PFSK-1 (cell line): ENCODE measurements at regions not wholly inside any gene's neighbourhood (a gene's known extent, or its start where the extent isn't known, plus 50 kb on each side); places are given as distances from the start of the nearest gene placed in this dataset.

Source experiments
- FOXP2 ChIP-seq: optimal IDR thresholded peaks from 2 replicates; pipeline ENCODE3; 2011; ENCODE audit warnings: borderline replicate concordance, control low read depth, inconsistent platforms; ENCODE audit not compliant: insufficient read depth; ENCODE audit errors: extremely low read length, extremely low read depth
- POLR2AphosphoS5 ChIP-seq: IDR thresholded peaks from 2 replicates; pipeline ENCODE4 v1.6.1; 2012; ENCODE audit warnings: low read depth, mild to moderate bottlenecking, control low read depth, low read length, moderate library complexity
- SIN3A ChIP-seq: IDR thresholded peaks from 2 replicates; pipeline ENCODE4 v1.6.1; 2012; ENCODE audit warnings: mild to moderate bottlenecking, low read length, moderate library complexity, borderline replicate concordance; ENCODE audit not compliant: insufficient read depth
- TAF1 ChIP-seq: IDR thresholded peaks from 2 replicates; pipeline ENCODE4 v1.6.1; 2012; ENCODE audit warnings: low read length, control low read depth, borderline replicate concordance; ENCODE audit not compliant: insufficient read depth
- TF ChIP-seq, protein P1 (sequence below), 2 experiments: IDR thresholded peaks; 2 replicates each; pipeline versions ENCODE4 v1.6.1 to v1.8.0; 2011 to 2012; ENCODE audit warnings: low read depth in 2 of 2, low read length in 2 of 2, control low read depth in 1 of 2, inconsistent platforms in 1 of 2, mild to moderate bottlenecking in 1 of 2, moderate library complexity in 1 of 2; ENCODE audit not compliant: insufficient read depth in 1 of 2

- TF ChIP-seq TAF1 (no peak), FOXP2 (no peak), POLR2AphosphoS5 (no peak), SIN3A (no peak)
- TF ChIP-seq, protein P1, sequence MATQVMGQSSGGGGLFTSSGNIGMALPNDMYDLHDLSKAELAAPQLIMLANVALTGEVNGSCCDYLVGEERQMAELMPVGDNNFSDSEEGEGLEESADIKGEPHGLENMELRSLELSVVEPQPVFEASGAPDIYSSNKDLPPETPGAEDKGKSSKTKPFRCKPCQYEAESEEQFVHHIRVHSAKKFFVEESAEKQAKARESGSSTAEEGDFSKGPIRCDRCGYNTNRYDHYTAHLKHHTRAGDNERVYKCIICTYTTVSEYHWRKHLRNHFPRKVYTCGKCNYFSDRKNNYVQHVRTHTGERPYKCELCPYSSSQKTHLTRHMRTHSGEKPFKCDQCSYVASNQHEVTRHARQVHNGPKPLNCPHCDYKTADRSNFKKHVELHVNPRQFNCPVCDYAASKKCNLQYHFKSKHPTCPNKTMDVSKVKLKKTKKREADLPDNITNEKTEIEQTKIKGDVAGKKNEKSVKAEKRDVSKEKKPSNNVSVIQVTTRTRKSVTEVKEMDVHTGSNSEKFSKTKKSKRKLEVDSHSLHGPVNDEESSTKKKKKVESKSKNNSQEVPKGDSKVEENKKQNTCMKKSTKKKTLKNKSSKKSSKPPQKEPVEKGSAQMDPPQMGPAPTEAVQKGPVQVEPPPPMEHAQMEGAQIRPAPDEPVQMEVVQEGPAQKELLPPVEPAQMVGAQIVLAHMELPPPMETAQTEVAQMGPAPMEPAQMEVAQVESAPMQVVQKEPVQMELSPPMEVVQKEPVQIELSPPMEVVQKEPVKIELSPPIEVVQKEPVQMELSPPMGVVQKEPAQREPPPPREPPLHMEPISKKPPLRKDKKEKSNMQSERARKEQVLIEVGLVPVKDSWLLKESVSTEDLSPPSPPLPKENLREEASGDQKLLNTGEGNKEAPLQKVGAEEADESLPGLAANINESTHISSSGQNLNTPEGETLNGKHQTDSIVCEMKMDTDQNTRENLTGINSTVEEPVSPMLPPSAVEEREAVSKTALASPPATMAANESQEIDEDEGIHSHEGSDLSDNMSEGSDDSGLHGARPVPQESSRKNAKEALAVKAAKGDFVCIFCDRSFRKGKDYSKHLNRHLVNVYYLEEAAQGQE (IDR thresholded peaks at IDR 0.05; ENCODE audit: insufficient read depth in 1 of 2, low read depth in 2 of 2, low read length in 2 of 2) = no peak
Measured at GRCh38 chr5:163718272-163718671, 212.9 kb downstream of the MAT2B start.

- TF ChIP-seq TAF1 = no peak
- no peak for TF ChIP-seq SIN3A
- TF ChIP-seq, protein P1 (IDR thresholded peaks at IDR 0.05; ENCODE audit: insufficient read depth in 1 of 2, low read depth in 2 of 2, low read length in 2 of 2) = no peak
- TF ChIP-seq POLR2AphosphoS5 = no peak
- no peak for TF ChIP-seq FOXP2
Measured at GRCh38 chr5:163724305-163724704, 218.9 kb downstream of the MAT2B start.

- TF ChIP-seq, protein P1 (IDR thresholded peaks at IDR 0.05; ENCODE audit: insufficient read depth in 1 of 2, low read depth in 2 of 2, low read length in 2 of 2) = no peak
- TF ChIP-seq TAF1 = no peak
- no peak for TF ChIP-seq FOXP2
- TF ChIP-seq POLR2AphosphoS5 = no peak
- no peak for TF ChIP-seq SIN3A
Measured at GRCh38 chr5:163727028-163727427, 221.6 kb downstream of the MAT2B start.

- TF ChIP-seq, protein P1 (IDR thresholded peaks at IDR 0.05; ENCODE audit: insufficient read depth in 1 of 2, low read depth in 2 of 2, low read length in 2 of 2) = no peak
Measured at GRCh38 chr5:163730206-163730756, 224.9 kb downstream of the MAT2B start.

DNA sequence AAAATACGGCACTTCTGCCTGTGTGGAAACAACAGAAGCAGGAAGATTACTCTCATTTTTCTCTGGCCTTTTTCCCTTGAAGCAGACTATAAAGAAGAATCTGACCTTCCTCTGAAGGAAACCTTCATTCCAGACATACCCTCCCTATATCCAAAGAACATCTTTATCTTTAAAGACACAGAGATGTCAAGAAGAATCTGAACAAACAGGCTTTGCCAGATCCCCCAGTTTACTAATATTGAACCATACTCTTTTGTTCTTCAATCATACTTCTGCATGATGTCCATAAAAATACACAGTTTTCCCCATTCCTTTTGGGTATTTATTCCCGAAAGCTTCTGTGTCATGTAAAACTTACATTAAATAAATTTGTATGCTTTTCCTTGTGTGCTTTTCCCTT is 225.8 kb downstream of the MAT2B start:
- no peak for TF ChIP-seq FOXP2
- TF ChIP-seq, protein P1 (IDR thresholded peaks at IDR 0.05; ENCODE audit: insufficient read depth in 1 of 2, low read depth in 2 of 2, low read length in 2 of 2) = no peak
- TF ChIP-seq TAF1 = no peak
- TF ChIP-seq POLR2AphosphoS5 = no peak
- TF ChIP-seq SIN3A = no peak
